ENCODE measurements at regions not wholly inside any gene's neighbourhood (a gene's known extent, or its start where the extent isn't known, plus 50 kb on each side); places are given as distances from the start of the nearest gene placed in this dataset.
A peak's percentile ranks its signal among the peaks of the same experiment; 100 is the strongest.

DNA sequence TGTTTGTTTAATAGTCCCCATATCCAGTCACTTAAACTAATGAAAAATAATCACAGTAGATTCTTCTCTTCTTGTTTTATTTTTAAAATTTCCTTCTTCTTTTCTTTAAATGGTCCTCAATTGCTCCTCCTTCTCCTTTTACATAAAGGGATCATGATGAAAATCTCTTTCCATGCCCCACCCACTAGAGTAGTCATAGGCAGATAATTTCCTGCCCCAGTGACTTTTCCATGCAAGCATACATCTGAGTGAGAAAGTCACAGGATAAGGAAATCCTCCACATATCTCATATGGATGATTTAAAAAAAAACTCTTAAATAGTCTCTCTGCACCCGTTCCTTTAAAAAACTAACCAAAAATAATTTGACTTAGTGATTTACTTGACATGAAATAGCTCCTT is 552.3 kb upstream of the SETBP1 start:
- DNase-seq (ENCODE audit: low spot score), result no peak
- intact Hi-C loops (cut with DNase I), result no loop called here

DNA sequence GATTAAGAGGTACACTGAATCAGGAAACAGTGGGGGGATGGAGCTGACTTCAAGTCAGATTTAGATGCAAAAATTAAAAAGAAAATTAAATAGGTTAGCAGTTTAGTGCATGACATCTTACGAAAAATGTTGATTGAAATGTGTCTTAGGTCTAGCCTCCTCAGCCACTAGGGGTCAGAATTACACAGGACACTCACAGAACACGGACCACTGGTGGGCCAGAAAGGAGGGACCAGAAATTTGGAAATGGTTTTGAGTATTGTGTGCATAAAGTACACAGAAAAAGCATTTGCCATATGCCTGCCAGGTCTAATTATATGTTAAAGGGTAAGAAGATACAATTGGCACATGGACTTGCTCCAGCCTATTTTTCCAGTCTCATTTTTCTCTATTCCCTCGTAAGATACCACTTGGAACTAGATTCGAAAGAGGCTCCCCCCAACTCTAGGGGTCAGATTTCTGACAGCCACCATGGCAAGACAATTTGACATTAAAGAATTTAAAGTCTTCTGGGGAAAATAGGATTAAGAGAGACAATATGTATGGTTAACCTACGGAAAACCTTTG is 550.2 kb upstream of the SETBP1 start:
- peak; percentile 55 for ATAC-seq

More for the DNA sequence above, 552.3 kb upstream of the SETBP1 start:
- no peak for ATAC-seq

DNA sequence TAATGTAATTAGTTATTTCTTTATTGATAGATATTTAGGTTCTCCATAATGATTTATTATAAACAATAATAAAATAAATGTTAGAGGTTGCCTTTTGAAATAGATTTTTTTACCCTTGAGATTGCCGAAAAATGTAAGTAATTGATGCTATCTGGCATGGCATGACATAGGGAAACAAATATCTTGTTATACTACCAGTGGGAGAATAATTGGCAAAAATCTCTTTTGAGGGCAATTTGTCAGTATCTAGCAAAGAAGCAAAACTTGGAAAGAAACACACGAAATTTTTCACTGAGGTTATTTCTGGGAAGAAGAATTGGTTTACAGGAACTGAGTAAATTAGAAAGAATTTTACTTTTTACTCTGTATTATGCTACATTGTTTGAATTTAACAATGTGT is 547.2 kb upstream of the SETBP1 start:
- intact Hi-C loops (cut with DNase I), result no loop called here
- no peak for DNase-seq (ENCODE audit: low spot score)

More for the DNA sequence above, 550.2 kb upstream of the SETBP1 start:
- DNase-seq (ENCODE audit: low spot score), result no peak
- intact Hi-C loops (cut with DNase I), result no loop called here

GRCh38 chr18:44134447-44134846 is 546.2 kb upstream of the SETBP1 start:
- DNase-seq (ENCODE audit: low spot score) (no peak), ATAC-seq (no peak)
- intact Hi-C loops (cut with DNase I), result no loop called here

More for the DNA sequence above, 547.2 kb upstream of the SETBP1 start:
- no peak for ATAC-seq

DNA sequence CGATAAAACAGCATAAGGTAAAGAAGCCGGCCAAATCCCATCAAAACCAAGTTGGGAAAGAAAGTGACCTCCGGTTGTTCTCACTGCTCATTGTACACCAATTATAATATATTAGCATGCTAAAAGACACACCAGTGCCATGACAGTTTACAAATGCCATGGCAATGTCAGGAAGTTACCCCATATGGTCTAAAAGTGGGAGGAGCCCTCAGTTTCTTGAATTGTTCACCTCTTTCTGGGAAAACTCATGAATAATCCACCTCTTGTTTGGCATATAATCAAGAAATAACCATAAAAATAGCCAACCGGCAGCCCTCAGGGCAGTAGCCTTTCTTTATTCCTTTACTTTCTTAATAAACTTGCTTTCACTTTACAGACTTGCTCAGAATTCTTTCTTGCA is 544.9 kb upstream of the SETBP1 start:
- intact Hi-C loops (cut with DNase I), result no loop called here
- no peak for ATAC-seq
- DNase-seq (ENCODE audit: low spot score), result no peak

DNA sequence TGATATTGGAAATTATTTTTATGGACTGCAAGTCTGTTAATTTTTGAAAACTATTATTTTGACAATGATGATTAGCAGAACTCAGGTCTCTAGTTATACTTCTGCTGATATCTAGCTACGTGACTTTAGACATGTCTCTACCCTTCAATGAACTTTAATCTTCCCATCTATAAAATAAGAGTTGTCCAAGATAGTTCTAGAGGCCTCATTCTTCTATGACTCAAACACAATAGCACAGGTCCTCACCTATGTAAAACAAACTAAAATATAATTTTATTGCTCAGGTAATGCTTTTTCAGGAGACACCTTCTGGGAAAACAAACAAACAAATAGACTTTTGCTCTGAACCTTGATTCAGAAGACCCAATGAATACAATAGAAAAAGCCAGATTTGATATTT is 544.4 kb upstream of the SETBP1 start:
- intact Hi-C loops (cut with DNase I), result no loop called here
- DNase-seq (ENCODE audit: low spot score), result no peak
- no peak for ATAC-seq

DNA sequence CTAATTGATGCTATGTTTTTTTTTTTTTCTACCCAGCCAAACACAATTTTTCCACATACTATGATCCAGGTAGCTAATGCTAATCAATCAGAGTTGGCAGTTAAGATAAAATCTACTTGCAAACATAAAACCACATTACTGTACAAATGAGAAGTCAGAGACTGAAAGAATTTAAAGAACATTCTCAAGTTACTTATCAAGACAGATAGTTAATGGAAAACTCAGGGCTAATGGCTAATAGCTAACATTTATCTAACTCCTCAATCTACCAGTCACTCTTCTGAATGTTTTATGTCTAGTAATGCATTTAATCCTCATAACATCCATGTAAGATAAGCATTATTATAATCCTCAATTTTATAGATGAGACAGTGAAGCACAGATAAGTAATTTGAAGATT is 537.6 kb upstream of the SETBP1 start:
- ATAC-seq (no peak), DNase-seq (ENCODE audit: low spot score) (no peak)
- intact Hi-C loops (cut with DNase I), result no loop called here

GRCh38 chr18:44149706-44150105 is 531.0 kb upstream of the SETBP1 start:
- no peak for DNase-seq (ENCODE audit: low spot score)
- intact Hi-C loops (cut with DNase I), result no loop called here
- ATAC-seq, result no peak

- DNase-seq (ENCODE audit: low spot score) (no peak), ATAC-seq (no peak)
- intact Hi-C loops (cut with DNase I), result no loop called here
Measured at GRCh38 chr18:44153981-44154380, 526.7 kb upstream of the SETBP1 start.

- intact Hi-C loops (cut with DNase I), result no loop called here
- ATAC-seq, result no peak
- DNase-seq (ENCODE audit: low spot score), result no peak
Measured at GRCh38 chr18:44156126-44156525, 524.6 kb upstream of the SETBP1 start.

DNA sequence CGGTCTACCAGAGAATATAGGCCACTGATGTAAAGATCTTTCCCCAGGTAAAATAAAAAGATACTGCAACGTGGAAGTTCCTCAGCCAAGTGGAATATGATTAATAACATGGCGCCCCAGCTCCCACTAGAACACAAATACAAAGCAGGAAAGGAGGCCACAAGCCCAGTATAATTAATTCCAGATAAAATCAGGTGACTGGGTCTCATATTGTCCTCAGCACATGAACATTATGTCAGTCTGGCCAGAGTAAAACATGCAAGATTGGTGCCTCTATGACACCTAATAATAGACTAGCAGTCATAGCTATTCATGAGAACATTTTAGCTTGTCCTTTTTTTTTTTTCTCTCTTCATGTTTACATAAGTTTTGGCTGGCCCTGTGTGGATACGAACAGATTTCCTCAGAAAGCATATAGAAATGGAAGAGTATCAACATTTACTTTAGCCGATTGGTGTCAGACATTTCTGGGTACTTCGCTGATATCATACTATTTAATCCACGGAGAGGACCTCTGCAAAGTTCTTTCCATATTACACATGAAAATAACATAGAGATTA is 523.8 kb upstream of the SETBP1 start:
- ATAC-seq (no peak), DNase-seq (ENCODE audit: low spot score) (no peak)
- intact Hi-C loops (cut with DNase I), result no loop called here

- DNase-seq (ENCODE audit: low spot score) (no peak), ATAC-seq (no peak)
- intact Hi-C loops (cut with DNase I), result no loop called here
Measured at GRCh38 chr18:44170208-44170880, 510.3 kb upstream of the SETBP1 start.

GRCh38 chr18:44171301-44171700 is 509.4 kb upstream of the SETBP1 start:
- no peak for ATAC-seq
- no peak for DNase-seq (ENCODE audit: low spot score)
- intact Hi-C loops (cut with DNase I), result no loop called here

- DNase-seq (ENCODE audit: low spot score) (no peak), ATAC-seq (no peak)
- intact Hi-C loops (cut with DNase I), result no loop called here
Measured at GRCh38 chr18:44175891-44176290, 504.8 kb upstream of the SETBP1 start.

DNA sequence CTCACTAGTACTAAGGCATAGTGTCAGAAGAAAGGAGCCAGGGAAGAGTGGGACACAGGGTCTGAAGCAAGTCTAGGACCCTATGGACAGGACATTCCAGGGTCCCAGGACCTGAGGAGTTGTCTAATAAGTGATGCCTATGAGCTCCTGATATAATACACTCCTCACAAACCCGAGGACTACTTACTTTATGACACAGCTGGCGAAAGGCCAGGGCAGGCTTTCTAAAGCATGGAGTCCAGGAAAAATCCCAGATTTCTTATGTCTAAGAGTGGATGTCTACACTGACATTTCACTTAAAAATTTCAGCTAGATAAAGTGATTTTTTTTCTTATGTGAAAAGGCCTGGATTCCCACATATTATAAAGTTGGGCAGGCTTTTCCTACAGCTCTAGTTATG is 502.2 kb upstream of the SETBP1 start:
- ATAC-seq, result no peak
- intact Hi-C loops (cut with DNase I), result no loop called here

DNA sequence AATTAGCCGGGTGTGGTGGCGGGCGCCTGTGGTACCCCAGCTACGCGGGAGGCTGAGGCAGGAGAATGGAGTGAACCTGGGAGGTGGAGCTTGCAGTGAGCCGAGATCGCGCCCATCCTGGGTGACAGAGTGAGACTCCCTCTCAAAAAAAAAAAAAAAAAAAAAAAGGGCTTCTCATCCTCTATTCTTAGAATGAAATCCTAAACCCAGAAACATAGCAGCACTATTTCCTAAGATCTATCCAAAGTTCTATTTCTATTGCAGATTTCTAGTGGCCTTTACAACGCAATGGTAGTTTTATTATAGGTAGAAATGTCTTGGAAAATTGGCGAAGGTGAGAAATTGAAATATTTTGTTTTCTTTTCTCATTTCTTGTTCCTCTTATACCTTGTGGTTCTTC is 501.0 kb upstream of the SETBP1 start:
- DNase-seq (ENCODE audit: low spot score) (no peak), ATAC-seq (no peak)
- intact Hi-C loops (cut with DNase I), result no loop called here

More for the DNA sequence above, 502.2 kb upstream of the SETBP1 start:
- no peak for DNase-seq (ENCODE audit: low spot score)

GRCh38 chr18:44180683-44181082 is 500.0 kb upstream of the SETBP1 start:
- intact Hi-C loops (cut with DNase I), result no loop called here
- no peak for ATAC-seq

GRCh38 chr18:44181951-44182747 is 498.5 kb upstream of the SETBP1 start:
- intact Hi-C loops (cut with DNase I), result no loop called here
- ATAC-seq, result no peak
- no peak for DNase-seq (ENCODE audit: low spot score)

More at GRCh38 chr18:44180683-44181082, 500.0 kb upstream of the SETBP1 start:
- DNase-seq (ENCODE audit: low spot score), result no peak

DNA sequence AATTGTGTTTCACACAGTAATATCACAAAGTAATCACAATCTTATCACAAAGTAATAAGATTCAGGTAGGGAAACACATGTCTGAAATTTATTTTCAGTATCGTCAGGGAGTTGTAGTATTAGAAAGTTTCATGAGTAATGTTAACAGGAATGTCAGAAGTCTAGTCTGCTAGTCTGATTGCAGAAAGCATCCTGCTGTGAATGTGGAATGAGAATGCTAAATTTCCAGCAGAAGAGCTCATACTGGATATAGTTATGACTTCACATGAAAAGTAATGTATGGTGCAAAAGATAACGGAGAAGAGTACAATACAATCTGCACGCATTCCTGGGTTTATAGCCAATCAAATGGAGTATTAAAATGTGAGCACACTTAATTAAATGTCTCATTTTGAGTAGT is 494.7 kb upstream of the SETBP1 start:
- DNase-seq (ENCODE audit: low spot score) (no peak), ATAC-seq (no peak)
- intact Hi-C loops (cut with DNase I), result no loop called here

DNA sequence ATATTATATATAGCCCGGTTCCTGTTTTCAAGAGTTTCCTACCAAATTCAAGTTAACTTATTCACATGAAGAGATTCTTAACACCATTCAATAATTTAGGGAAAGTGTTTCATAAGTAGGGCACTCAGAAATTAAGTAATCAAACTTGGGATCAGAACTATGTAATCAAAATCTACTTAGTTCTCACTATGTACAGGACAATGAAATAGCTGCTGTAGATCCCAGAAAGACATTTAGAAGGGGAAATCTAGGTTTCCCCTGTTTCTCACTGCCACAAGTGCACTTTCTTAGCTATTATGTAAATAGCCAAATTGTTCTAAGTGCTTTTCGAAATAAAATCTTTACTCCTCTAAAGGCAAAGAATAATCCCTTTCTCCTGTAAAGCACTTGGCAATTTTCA is 493.6 kb upstream of the SETBP1 start:
- DNase-seq (ENCODE audit: low spot score) (no peak), ATAC-seq (no peak)
- intact Hi-C loops (cut with DNase I), result no loop called here
